ENCODE measurements at regions not wholly inside any gene's neighbourhood (a gene's known extent, or its start where the extent isn't known, plus 50 kb on each side); places are given as distances from the start of the nearest gene placed in this dataset.
A peak's percentile ranks its signal among the peaks of the same experiment; 100 is the strongest.

GRCh38 chr2:129620411-129620810 is 359.1 kb upstream of the RAB6C start:
- DNase-seq (ENCODE audit: low spot score in 2 of 2), result no peak
- intact Hi-C loops (cut with DNase I; ENCODE audit: low total_unique reads), result no loop called here
- 86 to 87% methylated on average over 4 of the region's 4 CpGs for WGBS, 2 donors
- TF ChIP-seq, protein P1, sequence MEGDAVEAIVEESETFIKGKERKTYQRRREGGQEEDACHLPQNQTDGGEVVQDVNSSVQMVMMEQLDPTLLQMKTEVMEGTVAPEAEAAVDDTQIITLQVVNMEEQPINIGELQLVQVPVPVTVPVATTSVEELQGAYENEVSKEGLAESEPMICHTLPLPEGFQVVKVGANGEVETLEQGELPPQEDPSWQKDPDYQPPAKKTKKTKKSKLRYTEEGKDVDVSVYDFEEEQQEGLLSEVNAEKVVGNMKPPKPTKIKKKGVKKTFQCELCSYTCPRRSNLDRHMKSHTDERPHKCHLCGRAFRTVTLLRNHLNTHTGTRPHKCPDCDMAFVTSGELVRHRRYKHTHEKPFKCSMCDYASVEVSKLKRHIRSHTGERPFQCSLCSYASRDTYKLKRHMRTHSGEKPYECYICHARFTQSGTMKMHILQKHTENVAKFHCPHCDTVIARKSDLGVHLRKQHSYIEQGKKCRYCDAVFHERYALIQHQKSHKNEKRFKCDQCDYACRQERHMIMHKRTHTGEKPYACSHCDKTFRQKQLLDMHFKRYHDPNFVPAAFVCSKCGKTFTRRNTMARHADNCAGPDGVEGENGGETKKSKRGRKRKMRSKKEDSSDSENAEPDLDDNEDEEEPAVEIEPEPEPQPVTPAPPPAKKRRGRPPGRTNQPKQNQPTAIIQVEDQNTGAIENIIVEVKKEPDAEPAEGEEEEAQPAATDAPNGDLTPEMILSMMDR (IDR thresholded peaks at IDR 0.05), result no peak
- TF ChIP-seq POLR2A (IDR thresholded peaks at IDR 0.05), result no peak
- H3K4me3 ChIP-seq (ENCODE audit: low read depth, poor library complexity, severe bottlenecking), result no peak overlapping the region

- WGBS, 2 donors, result 90 to 94% methylated on average over 6 of the region's 6 CpGs
- DNase-seq (ENCODE audit: low spot score in 2 of 2), result no peak
- no peak for TF ChIP-seq POLR2A (IDR thresholded peaks at IDR 0.05)
- TF ChIP-seq, protein P1 (IDR thresholded peaks at IDR 0.05), result no peak
- H3K4me3 ChIP-seq (ENCODE audit: low read depth, poor library complexity, severe bottlenecking), result no peak overlapping the region
- intact Hi-C loops (cut with DNase I; ENCODE audit: low total_unique reads), result no loop called here
These were observed 355.7 kb upstream of the RAB6C start for GRCh38 chr2:129623783-129624182.

DNA sequence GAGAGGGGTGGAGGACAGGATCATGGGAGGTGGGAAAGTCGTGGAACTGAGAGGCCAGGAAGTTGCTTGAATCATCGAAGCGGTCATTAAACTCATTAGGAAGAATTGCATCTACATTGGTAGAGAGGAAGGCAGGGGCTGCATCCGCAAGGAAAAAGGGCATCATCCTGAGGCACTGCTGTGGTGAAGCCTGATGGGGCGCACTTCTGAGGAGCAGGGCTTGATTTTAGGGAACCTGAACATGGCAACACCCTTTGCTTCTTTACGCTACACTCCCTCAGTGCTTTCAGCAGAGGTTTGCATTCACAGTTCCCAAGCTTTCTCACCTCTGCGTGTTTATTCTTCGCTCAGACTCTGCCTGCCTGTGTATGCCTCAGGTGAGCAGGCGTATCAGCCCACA is 352.0 kb upstream of the RAB6C start:
- peak in 1 of 2 donors; percentile 43 for DNase-seq (ENCODE audit: low spot score in 2 of 2)
- H3K4me3 ChIP-seq (ENCODE audit: low read depth, poor library complexity, severe bottlenecking), result no peak overlapping the region
- 89 to 90% methylated on average over 9 of the region's 9 CpGs for WGBS, 2 donors
- TF ChIP-seq, protein P1 (IDR thresholded peaks at IDR 0.05), result no peak
- no peak for TF ChIP-seq POLR2A (IDR thresholded peaks at IDR 0.05)
- intact Hi-C loops (cut with DNase I; ENCODE audit: low total_unique reads), result no loop called here

- intact Hi-C loops (cut with DNase I; ENCODE audit: low total_unique reads), result no loop called here
- 92 to 95% methylated on average over 9 of the region's 9 CpGs for WGBS, 2 donors
- H3K4me3 ChIP-seq (ENCODE audit: low read depth, poor library complexity, severe bottlenecking), result no peak overlapping the region
- DNase-seq (ENCODE audit: low spot score in 2 of 2), result no peak
- TF ChIP-seq POLR2A (IDR thresholded peaks at IDR 0.05), result no peak
- TF ChIP-seq, protein P1 (IDR thresholded peaks at IDR 0.05), result no peak
These were observed 342.8 kb upstream of the RAB6C start for GRCh38 chr2:129636692-129637091.

DNA sequence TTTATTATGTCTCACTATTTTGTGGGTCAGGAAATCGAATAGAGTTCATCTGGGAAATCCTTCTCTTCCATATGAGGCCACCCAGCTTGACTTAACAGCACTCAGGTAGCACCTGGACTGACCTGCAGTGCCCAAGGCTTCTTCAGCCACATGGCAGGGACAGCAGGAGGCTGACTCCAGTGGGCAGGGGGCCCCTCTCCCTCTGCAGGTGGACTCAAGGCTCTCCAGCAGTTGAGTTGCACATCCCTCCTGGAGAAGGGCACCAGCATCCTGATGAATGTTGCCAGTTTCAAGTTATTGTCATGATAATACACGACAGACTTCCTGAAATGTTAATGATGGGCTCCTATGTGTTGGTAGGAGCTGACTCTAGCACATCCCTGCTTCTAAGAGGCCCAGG is 338.1 kb upstream of the RAB6C start:
- no peak overlapping the region for H3K4me3 ChIP-seq (ENCODE audit: low read depth, poor library complexity, severe bottlenecking)
- no peak for DNase-seq (ENCODE audit: low spot score in 2 of 2)
- TF ChIP-seq POLR2A (IDR thresholded peaks at IDR 0.05), result no peak
- TF ChIP-seq, protein P1 (IDR thresholded peaks at IDR 0.05), result no peak
- WGBS, 2 donors, result 73 to 88% methylated on average over 2 of the region's 2 CpGs
- intact Hi-C loops (cut with DNase I; ENCODE audit: low total_unique reads), result no loop called here

DNA sequence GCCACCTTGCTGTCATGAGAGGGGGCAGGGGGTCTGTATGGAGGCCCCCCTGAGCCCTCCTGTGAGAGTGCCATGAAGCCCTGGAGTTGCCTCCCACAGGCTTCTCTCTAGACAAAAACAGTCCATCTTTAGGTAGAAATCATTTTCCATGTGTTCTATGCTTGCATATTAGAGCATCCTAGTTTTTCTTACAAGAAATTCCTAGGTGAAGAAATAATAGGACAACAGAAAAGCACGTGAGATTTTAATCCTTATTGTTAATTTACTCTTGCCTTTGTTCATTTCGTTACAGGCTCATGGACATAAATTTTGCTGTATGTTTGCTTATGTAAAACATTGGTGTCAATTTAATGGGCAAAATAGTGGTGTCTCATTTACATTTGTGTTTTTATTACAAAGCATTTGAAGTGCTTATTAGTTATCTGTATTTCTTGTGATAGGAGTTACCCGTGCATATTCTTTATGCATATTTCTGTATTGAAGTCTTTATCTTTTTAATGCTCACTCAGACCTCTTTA is 336.9 kb upstream of the RAB6C start:
- intact Hi-C loops (cut with DNase I; ENCODE audit: low total_unique reads), result no loop called here
- TF ChIP-seq, protein P1 (IDR thresholded peaks at IDR 0.05), result no peak
- TF ChIP-seq POLR2A (IDR thresholded peaks at IDR 0.05), result no peak
- WGBS, 2 donors, result 71 to 79% methylated on average over 3 of the region's 3 CpGs
- H3K4me3 ChIP-seq (ENCODE audit: low read depth, poor library complexity, severe bottlenecking), result no peak overlapping the region
- no peak for DNase-seq (ENCODE audit: low spot score in 2 of 2)

Data from lower leg skin (tissue), 4 donors.